A549 (cell line): ENCODE measurements at regions not wholly inside any gene's neighbourhood (a gene's known extent, or its start where the extent isn't known, plus 50 kb on each side); places are given as distances from the start of the nearest gene placed in this dataset.
A peak's percentile ranks its signal among the peaks of the same experiment; 100 is the strongest.

Experiments
- ATAC-seq, 2 experiments: fragments of 200-7000 bp in 1 of 2; fragments of >200 bp in 1 of 2; cut with Nextera tagmentation in 1 of 2; cut with Tn5 transposase in 1 of 2; 3 replicates each; pipeline versions ENCODE4 v1.8.0 to v1.9.1; 2018 to 2020; ENCODE audit warnings: mild to moderate bottlenecking in 1 of 2, moderate library complexity in 1 of 2
- CTCF ChIA-PET: fragments of 300-600 bp; sonication (Branson Sonifier 250); formaldehyde crosslinking; extraction: SDS; loops from one replicate; lab custom pipeline; 2021; ENCODE audit warnings: antibody characterized with exemption, inconsistent platforms; lab: Yijun Ruan, JAX
- POLR2A ChIA-PET: fragments of 350-600 bp; formaldehyde crosslinking; extraction: SDS; loops from one replicate; lab custom pipeline; 2021; ENCODE audit warnings: antibody characterized with exemption, inconsistent platforms; lab: Yijun Ruan, JAX
- DNase-seq, 2 experiments: peaks; one replicate each; pipeline versions ENCODE4 v3.0.0 to v3.0.0-alpha.2; 2011 to 2016; ENCODE audit warnings: low read depth in 1 of 2, low spot score in 1 of 2
- FAIRE-seq: peaks from 2 replicates; lab custom pipeline; 2011; peaks lifted over from hg19 to GRCh38; lab: Jason Lieb, UNC
- H3K27ac ChIP-seq, 2 experiments: fragments of >200 bp; sonication (Bioruptor Twin); formaldehyde crosslinking; 3 replicates each; pipeline ENCODE4 v1.5.1; 2016 to 2017
- H3K4me1 ChIP-seq: fragments of >200 bp; sonication (Bioruptor Twin); formaldehyde crosslinking; 3 replicates; pipeline ENCODE4 v1.6.1; 2016
- H3K4me2 ChIP-seq: fragments of >200 bp; sonication (Bioruptor Twin); formaldehyde crosslinking; 3 replicates; pipeline ENCODE4 v1.6.1; 2016
- H3K4me3 ChIP-seq: fragments of >200 bp; sonication (Bioruptor Twin); formaldehyde crosslinking; 3 replicates; pipeline ENCODE4 v1.5.1; 2016
- H3K9me3 ChIP-seq: fragments of >200 bp; sonication (Bioruptor Twin); formaldehyde crosslinking; 3 replicates; pipeline ENCODE4 v1.6.1; 2016
- CBX2 ChIP-seq: fragments of 200-600 bp; sonication (generic); IDR thresholded peaks from 2 replicates; pipeline ENCODE4 v1.6.1; 2016; ENCODE audit warnings: low read depth, mild to moderate bottlenecking, borderline replicate concordance
- CBX8 ChIP-seq: fragments of 200-600 bp; sonication (generic); IDR thresholded peaks from 2 replicates; pipeline ENCODE4 v1.6.1; 2016
- CHD2 ChIP-seq: fragments of 150-350 bp; IDR thresholded peaks from 2 replicates; pipeline ENCODE4 v1.6.1; 2014; ENCODE audit warnings: low read length; ENCODE audit not compliant: partially characterized antibody
- CHD4 ChIP-seq: fragments of 200-600 bp; sonication (generic); IDR thresholded peaks from 2 replicates; pipeline ENCODE4 v1.6.1; 2016; ENCODE audit warnings: antibody characterized with exemption, mild to moderate bottlenecking, borderline replicate concordance
- EHMT2 ChIP-seq: fragments of 200-600 bp; sonication (generic); IDR thresholded peaks from 2 replicates; pipeline ENCODE4 v1.6.1; 2016; ENCODE audit warnings: antibody characterized with exemption, low read depth, mild to moderate bottlenecking, moderate library complexity
- EP300 ChIP-seq, 2 experiments: fragments of >200 bp; sonication (Bioruptor Twin); formaldehyde crosslinking; IDR thresholded peaks; 2 replicates in 1 of 2; 3 replicates in 1 of 2; pipeline ENCODE4 v1.6.1; 2016 to 2017
- MAFK ChIP-seq: fragments of 450-650 bp; IDR thresholded peaks from 2 replicates; pipeline ENCODE4 v1.6.1; 2014; ENCODE audit not compliant: partially characterized antibody
- NR3C1 ChIP-seq: fragments of >200 bp; sonication (Bioruptor Twin); formaldehyde crosslinking; IDR thresholded peaks from 3 replicates; pipeline ENCODE4 v1.6.1; 2017
- PHF8 ChIP-seq: fragments of 200-600 bp; sonication (generic); IDR thresholded peaks from 2 replicates; pipeline ENCODE4 v1.6.1; 2016; ENCODE audit warnings: low read depth, mild to moderate bottlenecking, antibody characterized with exemption, moderate library complexity, borderline replicate concordance
- REST ChIP-seq: fragments of 200-600 bp; sonication (generic); IDR thresholded peaks from 2 replicates; pipeline ENCODE4 v1.6.1; 2016; ENCODE audit warnings: antibody characterized with exemption, mild to moderate bottlenecking, moderate library complexity
- RNF2 ChIP-seq: fragments of 200-600 bp; sonication (generic); IDR thresholded peaks from 2 replicates; pipeline ENCODE4 v1.6.1; 2016; ENCODE audit warnings: low read depth, mild to moderate bottlenecking, antibody characterized with exemption, moderate library complexity, borderline replicate concordance
- ZNF302 ChIP-seq: fragments of 250-450 bp; sonication (Bioruptor Pico); IDR thresholded peaks from 2 replicates; pipeline ENCODE4 v1.9.0; 2021; ENCODE audit warnings: inconsistent platforms, mild to moderate bottlenecking, moderate library complexity
- ZSCAN20 ChIP-seq: fragments of 250-450 bp; sonication (Bioruptor Pico); IDR thresholded peaks from 2 replicates; pipeline ENCODE4 v1.8.0; 2022; ENCODE audit warnings: mild to moderate bottlenecking, moderate library complexity
- WGBS: methylation state at CpG from one replicate; pipeline ENCODE4 v1.1.6; 2017; ENCODE audit errors: missing lambda C conversion rate; 5-methylcytosine and 5-hydroxymethylcytosine counted together
- TF ChIP-seq, protein P1 (sequence below): fragments of 250-450 bp; sonication (Bioruptor Pico); IDR thresholded peaks from 2 replicates; pipeline ENCODE4 v1.5.0; 2021; ENCODE audit warnings: mild to moderate bottlenecking, moderate library complexity, borderline replicate concordance
- TF ChIP-seq, protein P2 (sequence below): fragments of >200 bp; sonication (Bioruptor Twin); formaldehyde crosslinking; IDR thresholded peaks from 2 replicates; pipeline ENCODE4 v1.6.1; 2016
- TF ChIP-seq, protein P3 (sequence below): fragments of 250-450 bp; sonication (Bioruptor Pico); IDR thresholded peaks from 2 replicates; pipeline ENCODE4 v1.5.0; 2020; ENCODE audit warnings: low read depth, mild to moderate bottlenecking, moderate library complexity
- TF ChIP-seq, protein P4 (sequence below): IDR thresholded peaks from 2 replicates; pipeline ENCODE4 v1.6.1; 2012

DNA sequence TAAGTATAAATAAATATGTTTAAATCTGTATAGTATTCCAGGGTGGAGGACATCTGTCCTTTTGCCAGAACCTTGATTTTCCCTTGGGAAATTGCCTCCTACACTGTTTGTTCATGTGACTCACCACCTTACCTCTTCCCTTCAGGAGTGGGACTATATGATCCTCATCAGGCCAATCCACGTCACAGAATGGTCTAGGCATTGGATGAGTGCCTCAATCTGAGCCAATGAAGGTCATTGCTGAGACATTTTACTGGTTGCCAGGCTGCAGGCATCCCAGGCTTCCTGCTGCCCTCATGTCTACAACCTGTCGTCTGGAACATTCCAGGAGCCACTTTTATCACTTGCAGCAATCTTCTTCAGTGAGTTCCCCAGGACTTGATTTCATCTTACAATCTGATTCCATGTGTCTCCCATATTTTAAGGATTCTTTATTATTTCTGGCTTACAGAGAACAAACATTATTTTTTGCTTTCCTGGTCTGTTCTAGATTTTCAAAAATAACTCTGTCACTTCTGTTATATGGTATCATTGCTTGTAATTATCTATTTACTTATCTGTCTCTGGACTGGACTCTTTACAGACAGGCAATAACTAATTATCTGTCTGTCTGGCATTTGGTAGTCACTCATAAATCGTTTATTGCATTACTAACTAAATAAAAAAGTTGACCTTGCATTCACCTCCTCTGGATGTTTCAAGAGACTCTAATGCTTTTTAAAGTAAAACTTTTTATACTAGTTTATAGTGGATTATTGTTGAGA lies 107.3 kb upstream of the APC start:
- POLR2A ChIA-PET = no interaction called here
- Histone ChIP-seq H3K4me1 (peaks cover 10% of the 10 kb centered on the region; the same call in 1 of the 3 replicates), H3K27ac (no peak overlapping the region), H3K4me2 (peak overlapping the region; percentile 0; the same call in 1 of the 3 replicates), H3K9me3 (no peaks in the 10 kb centered on the region), H3K4me3 (no peak overlapping the region)
- peak in 1 of 2 experiments; percentile 61 for DNase-seq
- TF ChIP-seq EHMT2 (no peak), CBX8 (no peak), MAFK (no peak), ZSCAN20 (no peak), EP300 (IDR thresholded peaks at IDR 0.05) (no peak), NR3C1 (no peak)
- TF ChIP-seq, protein P1, sequence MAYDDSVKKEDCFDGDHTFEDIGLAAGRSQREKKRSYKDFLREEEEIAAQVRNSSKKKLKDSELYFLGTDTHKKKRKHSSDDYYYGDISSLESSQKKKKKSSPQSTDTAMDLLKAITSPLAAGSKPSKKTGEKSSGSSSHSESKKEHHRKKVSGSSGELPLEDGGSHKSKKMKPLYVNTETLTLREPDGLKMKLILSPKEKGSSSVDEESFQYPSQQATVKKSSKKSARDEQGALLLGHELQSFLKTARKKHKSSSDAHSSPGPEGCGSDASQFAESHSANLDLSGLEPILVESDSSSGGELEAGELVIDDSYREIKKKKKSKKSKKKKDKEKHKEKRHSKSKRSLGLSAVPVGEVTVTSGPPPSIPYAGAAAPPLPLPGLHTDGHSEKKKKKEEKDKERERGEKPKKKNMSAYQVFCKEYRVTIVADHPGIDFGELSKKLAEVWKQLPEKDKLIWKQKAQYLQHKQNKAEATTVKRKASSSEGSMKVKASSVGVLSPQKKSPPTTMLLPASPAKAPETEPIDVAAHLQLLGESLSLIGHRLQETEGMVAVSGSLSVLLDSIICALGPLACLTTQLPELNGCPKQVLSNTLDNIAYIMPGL (CRISPR knock-in tag) = no peak
- TF ChIP-seq, protein P2, sequence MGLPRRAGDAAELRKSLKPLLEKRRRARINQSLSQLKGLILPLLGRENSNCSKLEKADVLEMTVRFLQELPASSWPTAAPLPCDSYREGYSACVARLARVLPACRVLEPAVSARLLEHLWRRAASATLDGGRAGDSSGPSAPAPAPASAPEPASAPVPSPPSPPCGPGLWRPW = no peak
- CTCF ChIA-PET = no interaction called here
- peak; percentile 30 to 60; a peak in 3 of 6 replicates for ATAC-seq
- no peak for FAIRE-seq
- 6% methylated on average over 3 of the region's 3 CpGs for WGBS

DNA sequence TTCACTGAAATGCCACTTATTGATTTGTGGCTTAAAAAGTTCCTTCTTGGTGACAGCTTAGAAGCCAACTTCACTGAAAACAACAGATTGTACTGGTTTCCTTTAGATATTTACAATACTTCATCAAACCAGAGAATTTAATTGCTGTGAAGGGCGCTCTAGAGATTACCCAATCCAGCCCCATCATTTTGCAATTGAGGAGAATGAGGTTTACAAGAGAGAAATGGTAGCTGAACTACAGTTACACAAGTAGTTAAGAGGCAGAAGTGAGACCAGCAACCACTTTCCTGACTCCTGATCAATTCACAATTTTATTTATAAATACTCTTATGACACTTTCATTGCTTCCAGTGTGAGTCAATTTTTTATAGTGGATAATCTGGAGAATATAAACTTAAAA lies 103.5 kb upstream of the APC start:
- 46% methylated on average over 1 of the region's 1 CpG for WGBS
- Histone ChIP-seq H3K4me2 (no peak overlapping the region), H3K4me3 (no peak overlapping the region)
- ATAC-seq (no peak), FAIRE-seq (no peak)
- CTCF ChIA-PET = no interaction called here
- POLR2A ChIA-PET = no interaction called here
- no peak for TF ChIP-seq NR3C1
- TF ChIP-seq CBX8 = no peak
- TF ChIP-seq ZNF302 (CRISPR knock-in tag) = no peak
- TF ChIP-seq, protein P3, sequence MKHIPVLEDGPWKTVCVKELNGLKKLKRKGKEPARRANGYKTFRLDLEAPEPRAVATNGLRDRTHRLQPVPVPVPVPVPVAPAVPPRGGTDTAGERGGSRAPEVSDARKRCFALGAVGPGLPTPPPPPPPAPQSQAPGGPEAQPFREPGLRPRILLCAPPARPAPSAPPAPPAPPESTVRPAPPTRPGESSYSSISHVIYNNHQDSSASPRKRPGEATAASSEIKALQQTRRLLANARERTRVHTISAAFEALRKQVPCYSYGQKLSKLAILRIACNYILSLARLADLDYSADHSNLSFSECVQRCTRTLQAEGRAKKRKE = no peak
- no peak for TF ChIP-seq REST
- no peak for TF ChIP-seq CBX2
- TF ChIP-seq, protein P4, sequence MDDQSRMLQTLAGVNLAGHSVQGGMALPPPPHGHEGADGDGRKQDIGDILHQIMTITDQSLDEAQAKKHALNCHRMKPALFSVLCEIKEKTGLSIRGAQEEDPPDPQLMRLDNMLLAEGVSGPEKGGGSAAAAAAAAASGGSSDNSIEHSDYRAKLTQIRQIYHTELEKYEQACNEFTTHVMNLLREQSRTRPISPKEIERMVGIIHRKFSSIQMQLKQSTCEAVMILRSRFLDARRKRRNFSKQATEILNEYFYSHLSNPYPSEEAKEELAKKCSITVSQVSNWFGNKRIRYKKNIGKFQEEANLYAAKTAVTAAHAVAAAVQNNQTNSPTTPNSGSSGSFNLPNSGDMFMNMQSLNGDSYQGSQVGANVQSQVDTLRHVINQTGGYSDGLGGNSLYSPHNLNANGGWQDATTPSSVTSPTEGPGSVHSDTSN = no peak
- no peak for TF ChIP-seq CHD2
- TF ChIP-seq, all 56 proteins: peak for 0
- Histone ChIP-seq H3K4me1 (peaks cover 10% of the 10 kb centered on the region; the same call in 1 of the 3 replicates), H3K27ac (no peak overlapping the region), H3K9me3 (no peaks in the 10 kb centered on the region)
- no peak for DNase-seq

DNA sequence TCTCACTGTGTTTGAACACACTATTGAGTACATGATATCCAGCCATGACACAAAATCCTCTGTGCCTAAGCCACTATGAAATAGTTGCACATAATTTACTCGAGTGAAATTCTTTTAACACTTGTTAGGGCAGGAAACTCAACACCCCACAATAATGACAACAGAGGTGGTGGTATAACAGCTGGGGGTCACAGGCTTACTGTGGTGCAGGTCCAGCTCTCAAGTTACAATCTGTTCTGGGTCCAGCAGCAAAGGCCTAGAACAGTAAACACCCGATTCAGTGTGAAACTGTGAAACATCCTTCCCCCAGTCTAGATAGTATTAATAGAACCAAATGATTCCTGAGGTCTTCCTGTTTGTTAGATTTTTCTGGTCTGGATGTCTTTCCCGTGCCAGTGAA lies 102.9 kb upstream of the APC start:
- TF ChIP-seq PHF8 (no peak), RNF2 (no peak), CHD4 (no peak), NR3C1 (no peak)
- ATAC-seq (no peak), FAIRE-seq (no peak), DNase-seq (no peak)
- Histone ChIP-seq H3K27ac (no peak overlapping the region), H3K4me2 (no peak overlapping the region), H3K4me3 (no peak overlapping the region), H3K4me1 (peaks cover 9% of the 10 kb centered on the region; the same call in 1 of the 3 replicates), H3K9me3 (no peaks in the 10 kb centered on the region)
- ChIA-PET CTCF (no interaction called here), POLR2A (no interaction called here)
- WGBS = 43% methylated on average over 3 of the region's 3 CpGs
